HG02884 (cell line): ENCODE measurements at regions not wholly inside any gene's neighbourhood (a gene's known extent, or its start where the extent isn't known, plus 50 kb on each side); places are given as distances from the start of the nearest gene placed in this dataset.
"Not testable (repeated sequence)": the region's sequence is repeated elsewhere in the genome, so short reads cannot be mapped to it uniquely, and the experiment has no call there.

Source experiments
- ATAC-seq: cut with Tn5 transposase; IDR thresholded peaks from one replicate; pipeline ENCODE4 v1.9.1; 2021; ENCODE audit warnings: mild to moderate bottlenecking, moderate library complexity; ENCODE audit not compliant: unreplicated experiment

GRCh38 chr5:164073081-164073480 is 567.7 kb downstream of the MAT2B start:
- no peak for ATAC-seq

DNA sequence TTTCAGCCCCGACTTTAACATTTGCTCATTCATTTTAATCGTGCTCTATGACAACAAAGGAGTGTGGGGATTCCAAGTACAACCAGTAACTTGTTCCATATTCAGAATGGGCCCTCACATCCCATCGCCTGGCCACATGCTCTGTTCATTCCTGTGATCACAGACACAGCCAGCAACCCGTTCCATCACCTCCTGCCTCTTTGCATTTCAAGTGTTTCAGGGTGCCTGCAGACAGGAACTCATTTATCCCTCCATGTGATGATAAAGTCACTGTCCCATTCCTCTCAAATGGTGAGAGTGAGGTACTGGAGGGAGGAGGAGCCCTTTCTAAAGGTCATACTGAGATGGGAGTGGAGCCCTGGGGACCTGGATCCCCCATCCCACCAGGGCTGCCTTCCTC is 571.1 kb downstream of the MAT2B start:
- ATAC-seq: no peak

- ATAC-seq: no peak
These were observed 584.9 kb downstream of the MAT2B start for GRCh38 chr5:164090358-164090757.

GRCh38 chr5:164091836-164092235 is 586.4 kb downstream of the MAT2B start:
- ATAC-seq: no peak

DNA sequence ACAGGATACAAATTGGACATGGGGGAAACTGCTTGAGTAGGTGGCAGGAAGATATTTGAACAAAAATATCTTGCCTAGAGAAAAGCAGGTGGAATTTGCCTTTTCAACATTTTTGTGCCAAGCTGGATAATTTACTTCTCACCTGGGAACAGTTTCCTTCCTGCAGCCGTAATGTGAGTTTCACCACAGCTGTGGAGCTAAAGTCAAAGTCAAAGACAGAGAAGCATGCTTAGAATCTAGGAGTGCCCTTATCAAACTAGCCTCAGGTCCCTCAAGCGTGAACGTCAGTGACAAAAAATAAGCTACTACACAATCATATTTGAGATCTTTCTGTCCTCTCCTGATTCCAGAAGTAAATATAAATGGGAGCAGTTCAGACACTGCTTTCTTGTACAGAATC is 588.9 kb downstream of the MAT2B start:
- no peak for ATAC-seq

DNA sequence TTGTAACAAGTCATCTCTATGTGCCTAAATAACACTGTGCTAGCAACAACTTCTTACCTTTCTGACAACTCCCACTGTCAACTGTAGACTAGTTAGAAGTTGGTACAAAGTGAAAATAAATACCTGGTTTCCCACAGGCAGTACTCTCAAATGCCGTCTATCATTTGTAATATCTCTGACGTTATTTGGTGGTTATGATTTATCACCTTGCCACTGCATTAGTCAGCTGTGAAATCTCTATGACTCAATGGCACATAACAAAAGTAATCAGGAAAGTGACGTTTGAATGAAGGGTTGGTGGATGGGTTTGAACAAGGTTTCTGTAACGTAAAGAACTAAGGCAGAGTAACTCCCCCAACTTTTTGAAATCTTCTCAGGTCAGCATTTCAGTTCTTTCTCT is 592.3 kb downstream of the MAT2B start:
- ATAC-seq: no peak

DNA sequence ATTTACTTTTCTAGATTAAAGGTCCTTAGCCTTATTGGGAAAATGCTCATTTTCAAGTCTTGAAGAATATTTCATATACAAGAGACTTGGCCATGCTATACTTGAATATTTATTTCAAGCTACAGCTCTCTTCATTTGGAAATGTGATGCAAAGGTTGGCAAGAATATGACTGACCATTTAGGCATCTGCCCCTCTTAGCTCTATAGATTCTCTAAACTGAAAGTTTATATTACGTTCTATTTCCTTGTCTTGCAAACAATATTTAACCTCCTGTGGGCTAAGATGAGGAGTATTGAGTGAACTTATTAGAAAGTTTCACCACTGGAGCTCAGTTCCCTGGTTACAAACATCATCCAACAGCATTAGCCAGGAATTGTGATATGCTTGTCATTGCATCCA is 593.1 kb downstream of the MAT2B start:
- no peak for ATAC-seq

- no peak for ATAC-seq
These were observed 593.6 kb downstream of the MAT2B start for GRCh38 chr5:164098979-164099378.

DNA sequence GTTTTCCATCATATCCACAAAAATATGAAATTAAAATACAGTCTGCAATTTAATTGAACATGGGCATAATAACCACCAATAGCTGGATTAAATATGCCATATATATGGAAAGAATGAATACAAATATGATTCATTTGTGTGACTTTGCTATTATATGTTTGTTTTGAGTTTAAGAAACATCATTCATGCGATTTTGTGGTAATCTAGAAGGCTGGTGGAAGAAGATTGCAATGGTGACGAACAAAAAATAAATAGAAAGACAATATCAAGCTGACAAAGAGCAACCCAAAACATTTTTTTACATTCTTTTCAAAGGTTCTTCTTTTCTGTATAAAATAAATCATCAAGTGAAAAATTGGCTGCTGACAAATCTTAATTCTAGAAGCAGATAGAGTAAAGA is 610.0 kb downstream of the MAT2B start:
- ATAC-seq: no peak

DNA sequence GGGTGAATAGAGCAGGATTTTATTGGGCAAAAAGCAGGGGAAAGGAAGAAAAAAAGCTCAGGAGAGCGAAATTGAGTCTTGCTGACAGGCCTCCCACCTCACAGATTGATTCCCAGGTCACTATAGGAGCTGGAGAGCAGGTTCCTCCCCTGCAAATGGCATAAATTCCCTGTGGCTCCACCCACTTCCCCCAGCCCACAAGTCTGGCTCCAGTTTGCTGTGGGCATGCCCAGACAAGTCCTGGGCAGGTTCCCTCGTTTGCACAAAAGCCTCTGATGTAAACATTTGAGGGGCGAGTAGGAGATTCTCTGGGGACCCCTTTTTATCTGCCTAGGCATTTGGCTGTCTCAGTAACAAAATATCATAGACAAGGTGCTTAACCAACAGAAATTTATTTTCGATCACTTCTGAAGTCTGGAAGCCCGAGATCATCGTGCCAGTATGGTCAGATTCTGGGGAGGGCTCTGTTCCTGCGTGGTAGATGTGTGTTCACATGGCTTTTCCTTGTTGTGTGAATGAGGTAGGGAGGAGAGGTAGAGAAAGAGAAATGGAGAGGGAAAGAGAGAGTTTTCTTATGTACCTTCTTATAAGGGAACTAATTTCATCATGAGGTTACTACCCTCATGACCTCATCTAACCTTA is 614.5 kb downstream of the MAT2B start:
- ATAC-seq: no peak

- ATAC-seq: no peak
These were observed 622.1 kb downstream of the MAT2B start for GRCh38 chr5:164127527-164127926.

DNA sequence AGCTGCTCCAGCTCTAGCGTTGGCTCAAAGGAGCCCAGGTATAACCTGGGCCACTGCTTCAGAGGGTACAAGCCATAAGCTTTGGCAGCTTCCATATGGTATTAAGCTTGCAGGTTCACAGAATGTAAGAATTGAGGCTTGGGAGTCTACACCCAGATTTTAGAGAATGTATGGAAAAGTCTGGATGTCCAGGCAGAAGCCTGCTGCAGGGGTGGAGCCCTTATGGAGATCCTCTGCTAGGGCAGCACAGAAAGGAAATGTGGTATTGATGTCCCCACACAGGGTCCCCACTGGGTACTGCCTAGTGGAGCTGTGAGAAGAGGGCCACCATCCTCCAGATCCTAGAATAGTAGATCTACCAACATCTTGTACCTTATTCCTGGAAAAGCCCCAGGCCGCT is 626.9 kb downstream of the MAT2B start:
- ATAC-seq: no peak

DNA sequence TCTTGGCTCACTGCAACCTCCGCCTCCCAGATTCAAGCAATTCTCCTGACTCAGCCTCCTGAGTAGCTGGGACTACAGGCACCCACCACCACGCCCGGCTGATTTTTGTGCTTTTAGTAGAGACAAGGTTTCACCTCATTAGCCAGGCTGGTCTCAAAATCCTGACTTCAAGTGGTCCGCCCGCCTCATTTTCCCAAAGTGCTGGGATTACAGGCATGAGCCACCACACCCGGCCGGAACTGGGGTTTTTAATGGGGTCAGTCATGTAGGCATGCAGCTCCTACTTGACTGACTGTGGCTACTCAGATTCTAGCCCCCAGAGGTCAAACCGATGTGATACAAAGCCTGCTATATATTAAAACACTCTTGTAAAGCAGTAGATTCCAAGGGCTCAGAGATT is 631.7 kb downstream of the MAT2B start:
- ATAC-seq: no peak

GRCh38 chr5:164139423-164139822 is 634.0 kb downstream of the MAT2B start:
- ATAC-seq: no peak

DNA sequence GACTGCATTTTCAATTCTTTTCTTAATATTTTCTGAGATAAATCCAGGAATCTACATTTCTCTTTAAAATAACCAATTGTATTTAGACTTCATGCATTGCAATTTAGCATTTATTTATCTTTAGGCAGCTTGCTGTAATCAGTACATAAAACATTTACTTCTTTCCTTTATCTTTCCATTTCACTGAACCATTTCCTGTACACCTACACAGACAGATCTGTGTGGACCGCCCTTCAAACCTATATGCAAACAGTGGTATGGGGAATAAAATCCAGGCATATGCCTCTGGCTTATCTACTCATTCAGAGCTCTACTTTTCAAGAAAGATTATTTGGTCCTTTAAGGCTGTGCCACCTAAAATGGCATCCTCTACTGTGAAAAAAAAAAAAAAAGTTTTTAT is 640.0 kb downstream of the MAT2B start:
- no peak for ATAC-seq

DNA sequence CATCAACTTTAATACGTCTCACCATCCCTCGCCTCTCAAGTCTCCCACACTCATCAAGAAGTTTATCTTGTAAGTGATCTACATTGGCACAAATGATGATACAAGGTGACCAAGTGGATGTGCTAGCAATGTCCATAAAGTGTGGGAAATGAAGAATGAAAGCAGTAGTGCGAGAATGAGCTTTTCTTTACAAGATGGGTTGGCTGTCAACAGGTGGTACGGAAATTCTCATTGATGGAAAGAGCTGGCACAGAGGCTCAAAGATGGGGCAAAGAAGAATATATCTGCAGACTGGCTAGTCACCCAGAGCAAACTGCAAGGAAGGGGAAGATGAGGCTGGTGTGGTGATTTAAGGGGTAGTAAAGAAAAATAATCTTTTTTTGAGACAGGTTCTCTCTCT is 640.8 kb downstream of the MAT2B start:
- ATAC-seq: no peak

DNA sequence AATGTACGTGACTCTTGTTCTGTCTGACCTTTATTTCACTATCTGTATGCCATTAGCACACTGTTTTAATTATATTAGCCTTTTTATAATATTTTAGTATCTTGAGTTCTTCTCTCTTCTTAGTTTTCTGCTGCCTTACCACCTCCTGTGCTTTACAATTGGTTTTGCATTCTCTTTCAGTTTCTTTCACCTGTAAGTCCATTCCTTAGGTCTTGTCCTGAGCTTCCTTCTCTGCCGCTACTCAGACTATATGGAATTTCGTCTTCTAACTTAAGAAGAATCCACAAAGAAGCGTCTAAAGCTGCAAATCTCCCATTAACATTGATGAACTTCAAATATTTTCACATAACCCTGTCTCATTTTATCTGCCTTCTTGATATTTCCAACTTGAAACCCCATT is 642.9 kb downstream of the MAT2B start:
- ATAC-seq: no peak

DNA sequence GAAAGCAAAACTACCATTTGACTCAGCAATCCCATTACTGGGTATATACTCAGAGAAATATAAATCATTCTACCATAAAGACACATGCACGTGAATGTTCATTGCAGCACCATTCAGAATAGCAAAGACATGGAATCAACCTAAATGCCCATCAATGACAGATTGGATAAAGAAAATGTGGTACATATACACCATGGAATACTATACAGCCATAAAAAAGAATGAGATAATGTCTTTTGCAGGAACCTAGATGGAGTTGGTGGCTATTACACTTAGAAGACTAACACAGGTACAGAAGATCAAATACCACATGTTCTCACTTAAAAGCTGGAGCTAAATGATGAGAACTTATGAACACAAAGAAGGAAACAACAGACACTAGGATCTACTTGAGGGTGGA is 647.1 kb downstream of the MAT2B start:
- not testable (repeated sequence) for ATAC-seq

GRCh38 chr5:164153469-164154172 is 648.2 kb downstream of the MAT2B start:
- ATAC-seq: no peak

DNA sequence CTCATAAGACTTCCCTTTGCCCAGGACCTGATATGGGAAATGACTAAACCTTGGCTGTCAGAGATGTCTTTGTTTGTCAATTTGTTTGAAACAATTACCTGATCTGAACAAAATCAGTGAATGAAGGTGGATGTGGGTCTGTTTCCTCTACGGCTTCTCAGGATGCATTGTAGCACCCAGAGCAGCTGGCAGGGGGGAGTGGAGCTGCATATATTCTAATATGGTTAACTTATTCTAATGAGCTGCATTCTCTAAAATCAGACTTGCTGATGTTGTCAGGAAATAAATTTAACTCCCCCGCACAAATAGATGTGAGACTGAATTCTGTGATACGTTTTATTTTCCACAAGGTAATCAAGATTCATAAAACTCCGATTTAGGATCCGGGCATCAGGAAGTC is 665.4 kb downstream of the MAT2B start:
- ATAC-seq: no peak

GRCh38 chr5:164175083-164175482 is 669.7 kb downstream of the MAT2B start:
- ATAC-seq: no peak

DNA sequence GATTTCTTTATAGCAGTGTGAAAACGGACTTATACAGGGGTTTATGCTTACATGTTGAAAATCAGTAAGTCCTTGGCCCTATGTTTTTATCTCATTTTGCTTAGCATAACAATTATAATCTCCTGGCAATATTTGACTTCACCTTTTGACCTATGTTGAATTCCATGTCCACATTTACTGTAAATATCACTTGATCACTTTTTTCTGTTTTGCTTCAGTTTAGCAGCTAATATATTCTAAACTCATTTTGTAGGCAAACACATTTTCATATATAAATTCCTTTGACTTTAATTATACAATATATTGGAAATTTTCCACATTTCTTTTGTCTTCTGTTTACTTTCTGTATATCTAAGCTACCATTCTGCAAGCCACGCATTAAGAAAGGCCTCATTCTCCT is 674.0 kb downstream of the MAT2B start:
- ATAC-seq: no peak

GRCh38 chr5:164181604-164182003 is 676.2 kb downstream of the MAT2B start:
- ATAC-seq: no peak
